ENCODE measurements at regions not wholly inside any gene's neighbourhood (a gene's known extent, or its start where the extent isn't known, plus 50 kb on each side); places are given as distances from the start of the nearest gene placed in this dataset.

- H2BK120ac ChIP-seq (replicated peaks; ENCODE audit: low read depth, low read length): no peak overlapping the region
- H3K27me3 ChIP-seq (replicated peaks in 1 of 4; ENCODE audit: control insufficient read depth in 3 of 4, extremely low read depth in 1 of 4, insufficient read depth in 3 of 4, low read length in 3 of 4): no peaks in the 10 kb centered on the region
- no peak overlapping the region for H3K23ac ChIP-seq (ENCODE audit: insufficient read length)
- ChIA-PET CTCF (ENCODE audit: partially characterized antibody) (interaction anchor here (0.8 to 2.1 kb wide), 3 partner anchors 12 to 182 kb away, joined by 3 to 6 read pairs (median 3); no protein-coding TSS in a partner anchor), POLR2A (ENCODE audit: partially characterized antibody) (no interaction called here)
- no peak overlapping the region for H3K56ac ChIP-seq (replicated peaks; ENCODE audit: insufficient read length, low read depth, low read length)
- no peak overlapping the region for H3K18ac ChIP-seq (ENCODE audit: extremely low read depth, low read length)
- H2BK15ac ChIP-seq (ENCODE audit: low read length): no peak overlapping the region
- H3K4me1 ChIP-seq (replicated peaks in 1 of 4; ENCODE audit: control insufficient read depth in 3 of 4, insufficient read depth in 4 of 4, low read length in 3 of 4): peaks cover 0 to 6% (median 0%) of the 10 kb centered on the region in 4 experiments; a peak in 2 of 7 replicates
- H3K9me3 ChIP-seq (ENCODE audit: insufficient read depth in 2 of 2, low read depth in 1 of 2, low read length in 1 of 2): no peaks in the 10 kb centered on the region
- no peak overlapping the region for H3K9ac ChIP-seq (replicated peaks in 1 of 4; ENCODE audit: extremely low read depth in 1 of 4, low read depth in 3 of 4, low read length in 3 of 4)
- H3K4me3 ChIP-seq (ENCODE audit: extremely low read depth in 1 of 4, insufficient read depth in 2 of 4, low read depth in 3 of 4, low read length in 4 of 4): no peak overlapping the region
- no peak for DNase-seq (ENCODE audit: low read depth in 1 of 2, low spot score in 2 of 2)
- H3K79me2 ChIP-seq (ENCODE audit: control insufficient read depth in 1 of 2, insufficient read depth in 2 of 2, low read length in 2 of 2): no peaks in the 10 kb centered on the region
- WGBS, 2 experiments (ENCODE audit: extremely low coverage in 1 of 2, insufficient coverage in 1 of 2, insufficient read length in 1 of 2, insufficient replicate concordance in 2 of 2, low coverage in 1 of 2, low lambda C conversion rate in 2 of 2, missing lambda C conversion rate in 1 of 2): 90% methylated on average over 2 of the region's 2 CpGs; no CpG with 5 or more reads in 1 of the 2 experiments
- no peak overlapping the region for H4K91ac ChIP-seq (replicated peaks; ENCODE audit: insufficient read length, low read length)
- no peak overlapping the region for H2AK5ac ChIP-seq (ENCODE audit: low read depth, low read length)
- H4K5ac ChIP-seq (ENCODE audit: insufficient read length, low read depth, low read length): no peak overlapping the region
- no peak overlapping the region for H2AFZ ChIP-seq (ENCODE audit: low read length)
- no peak overlapping the region for H3K4me2 ChIP-seq (ENCODE audit: insufficient read depth in 1 of 2, low read depth in 2 of 2, low read length in 2 of 2)
- H3K27ac ChIP-seq (ENCODE audit: low read depth, low read length): no peak overlapping the region
- no peak overlapping the region for H2BK5ac ChIP-seq (ENCODE audit: low read depth, low read length)
- H4K8ac ChIP-seq (ENCODE audit: extremely low read depth, insufficient read depth, low read length): no peak overlapping the region
- H2BK12ac ChIP-seq (ENCODE audit: low read depth, low read length): no peak overlapping the region
- no peaks in the 10 kb centered on the region for H3K79me1 ChIP-seq (ENCODE audit: low read depth, low read length)
- no peaks in the 10 kb centered on the region for H4K20me1 ChIP-seq (replicated peaks in 1 of 2; ENCODE audit: control insufficient read depth in 1 of 2, insufficient read depth in 2 of 2, low read length in 2 of 2)
- no peak overlapping the region for H3K4ac ChIP-seq (replicated peaks; ENCODE audit: insufficient read length, low read depth, low read length)
- H3K36me3 ChIP-seq (ENCODE audit: control insufficient read depth in 2 of 4, insufficient read depth in 4 of 4, low read length in 3 of 4): no peaks in the 10 kb centered on the region
- H3K23me2 ChIP-seq (ENCODE audit: low read depth, low read length): no peaks in the 10 kb centered on the region; the same call in 1 of the 2 replicates
- no peak for FAIRE-seq
- H2BK20ac ChIP-seq (ENCODE audit: low read length): no peak overlapping the region
- H3K14ac ChIP-seq (ENCODE audit: insufficient read length): no peak overlapping the region
- no peak for TF ChIP-seq POLR2AphosphoS5 (IDR thresholded peaks at IDR 0.05; ENCODE audit: low read depth, low read length)
Measured at GRCh38 chr10:14382531-14382930, 51.8 kb upstream of the FRMD4A start.

All from H1 (cell line).